ENCODE measurements at regions not wholly inside any gene's neighbourhood (a gene's known extent, or its start where the extent isn't known, plus 50 kb on each side); places are given as distances from the start of the nearest gene placed in this dataset.

- H3K4me1 ChIP-seq (ENCODE audit: control insufficient read depth in 1 of 2, insufficient read depth in 2 of 2, low read length in 2 of 2): no peaks in the 10 kb centered on the region
- H4K20me1 ChIP-seq (ENCODE audit: insufficient read depth, low read length): no peaks in the 10 kb centered on the region
- TF ChIP-seq CTCF (IDR thresholded peaks at IDR 0.05): no peak
- Mint-ChIP-seq H3K9me3 (peaks cover 0 to 8% (median 2%) of the 10 kb centered on the region in 7 donors), H3K27me3 (ENCODE audit: low read depth in 3 of 3) (peaks cover 0 to 2% (median 0%) of the 10 kb centered on the region in 3 donors), H3K4me1 (no peaks in the 10 kb centered on the region), H3K36me3 (no peaks in the 10 kb centered on the region), H3K4me3 (no peak overlapping the region), H3K27ac (no peak overlapping the region)
- no peak overlapping the region for H2AFZ ChIP-seq (ENCODE audit: insufficient read depth, low read depth, low read length, poor library complexity, severe bottlenecking)
- H3K4me3 ChIP-seq (replicated peaks in 1 of 3; ENCODE audit: low read depth in 2 of 3, low read length in 3 of 3): no peak overlapping the region
- WGBS (ENCODE audit: insufficient coverage): no CpG with 5 or more reads among the region's 3 CpGs
- H3K9me3 ChIP-seq (replicated peaks in 1 of 2; ENCODE audit: control insufficient read depth in 1 of 2, insufficient read depth in 1 of 2, low read length in 2 of 2): peaks cover 0 to 9% of the 10 kb centered on the region in 2 donors
- no peaks in the 10 kb centered on the region for H3K36me3 ChIP-seq (replicated peaks in 1 of 2; ENCODE audit: control insufficient read depth in 1 of 2, insufficient read depth in 2 of 2, low read length in 2 of 2)
- no peak for DNase-seq
- H3K27me3 ChIP-seq (ENCODE audit: control insufficient read depth in 2 of 2, insufficient read depth in 2 of 2, low read length in 2 of 2): no peaks in the 10 kb centered on the region
- intact Hi-C loops (cut with micrococcal nuclease): no loop called here
- no peaks in the 10 kb centered on the region for H3K79me2 ChIP-seq (ENCODE audit: insufficient read depth, low read length)
- H3K4me2 ChIP-seq (replicated peaks; ENCODE audit: extremely low read depth, low read length, poor library complexity, severe bottlenecking): no peak overlapping the region
- no peak overlapping the region for H3K9ac ChIP-seq (ENCODE audit: insufficient read depth, low read length, poor library complexity, severe bottlenecking)
- no peak overlapping the region for H3K27ac ChIP-seq (ENCODE audit: low read depth in 1 of 2, low read length in 2 of 2)
Measured at GRCh38 chr21:27045281-27045985, 78.5 kb upstream of the ADAMTS5 start.

- intact Hi-C loops (cut with micrococcal nuclease): no loop called here
- Mint-ChIP-seq H3K36me3 (no peaks in the 10 kb centered on the region), H3K27me3 (ENCODE audit: low read depth in 3 of 3) (peaks cover 0 to 2% (median 0%) of the 10 kb centered on the region in 3 donors), H3K4me3 (no peak overlapping the region), H3K27ac (no peak overlapping the region), H3K9me3 (peaks cover 0 to 6% (median 0%) of the 10 kb centered on the region in 7 donors), H3K4me1 (no peaks in the 10 kb centered on the region)
- no peaks in the 10 kb centered on the region for H3K27me3 ChIP-seq (ENCODE audit: control insufficient read depth in 2 of 2, insufficient read depth in 2 of 2, low read length in 2 of 2)
- H3K27ac ChIP-seq (ENCODE audit: low read depth in 1 of 2, low read length in 2 of 2): no peak overlapping the region
- H2AFZ ChIP-seq (ENCODE audit: insufficient read depth, low read depth, low read length, poor library complexity, severe bottlenecking): no peak overlapping the region
- H3K79me2 ChIP-seq (ENCODE audit: insufficient read depth, low read length): no peaks in the 10 kb centered on the region
- DNase-seq: no peak
- no peak overlapping the region for H3K4me3 ChIP-seq (replicated peaks in 1 of 3; ENCODE audit: low read depth in 2 of 3, low read length in 3 of 3)
- no peak overlapping the region for H3K9ac ChIP-seq (ENCODE audit: insufficient read depth, low read length, poor library complexity, severe bottlenecking)
- H3K4me2 ChIP-seq (replicated peaks; ENCODE audit: extremely low read depth, low read length, poor library complexity, severe bottlenecking): no peak overlapping the region
- no peaks in the 10 kb centered on the region for H4K20me1 ChIP-seq (ENCODE audit: insufficient read depth, low read length)
- TF ChIP-seq CTCF (IDR thresholded peaks at IDR 0.05): no peak
- no CpG with 5 or more reads among the region's 1 CpG for WGBS (ENCODE audit: insufficient coverage)
- H3K9me3 ChIP-seq (replicated peaks in 1 of 2; ENCODE audit: control insufficient read depth in 1 of 2, insufficient read depth in 1 of 2, low read length in 2 of 2): peaks cover 0 to 3% of the 10 kb centered on the region in 2 donors
- H3K36me3 ChIP-seq (replicated peaks in 1 of 2; ENCODE audit: control insufficient read depth in 1 of 2, insufficient read depth in 2 of 2, low read length in 2 of 2): no peaks in the 10 kb centered on the region
- H3K4me1 ChIP-seq (ENCODE audit: control insufficient read depth in 1 of 2, insufficient read depth in 2 of 2, low read length in 2 of 2): no peaks in the 10 kb centered on the region
Measured at GRCh38 chr21:27043377-27043776, 76.5 kb upstream of the ADAMTS5 start.
